HUES48 (cell line): ENCODE measurements at regions not wholly inside any gene's neighbourhood (a gene's known extent, or its start where the extent isn't known, plus 50 kb on each side); places are given as distances from the start of the nearest gene placed in this dataset.

Experiments
- H3K27ac ChIP-seq: one replicate; pipeline ENCODE4 v1.7.0; 2013; ENCODE audit warnings: low read depth, low read length, inconsistent platforms
- H3K27me3 ChIP-seq: 2 replicates; pipeline ENCODE4 v1.6.1; 2013; ENCODE audit warnings: mild to moderate bottlenecking, low read length; ENCODE audit not compliant: control insufficient read depth, insufficient read depth
- H3K36me3 ChIP-seq: 2 replicates; pipeline ENCODE4 v1.6.1; 2013; ENCODE audit warnings: low read length; ENCODE audit not compliant: control insufficient read depth, insufficient read depth
- H3K4me1 ChIP-seq: 2 replicates; pipeline ENCODE4 v1.6.1; 2013; ENCODE audit warnings: mild to moderate bottlenecking, low read length; ENCODE audit not compliant: control insufficient read depth, insufficient read depth
- H3K4me3 ChIP-seq: 2 replicates; pipeline ENCODE4 v1.5.1; 2013; ENCODE audit warnings: mild to moderate bottlenecking, low read depth, low read length
- H3K9ac ChIP-seq: 2 replicates; pipeline ENCODE4 v1.6.1; 2013; ENCODE audit warnings: mild to moderate bottlenecking, low read depth, low read length, moderate library complexity
- H3K9me3 ChIP-seq: 2 replicates; pipeline ENCODE4 v1.6.1; 2013; ENCODE audit warnings: low read length; ENCODE audit not compliant: control insufficient read depth, insufficient read depth

DNA sequence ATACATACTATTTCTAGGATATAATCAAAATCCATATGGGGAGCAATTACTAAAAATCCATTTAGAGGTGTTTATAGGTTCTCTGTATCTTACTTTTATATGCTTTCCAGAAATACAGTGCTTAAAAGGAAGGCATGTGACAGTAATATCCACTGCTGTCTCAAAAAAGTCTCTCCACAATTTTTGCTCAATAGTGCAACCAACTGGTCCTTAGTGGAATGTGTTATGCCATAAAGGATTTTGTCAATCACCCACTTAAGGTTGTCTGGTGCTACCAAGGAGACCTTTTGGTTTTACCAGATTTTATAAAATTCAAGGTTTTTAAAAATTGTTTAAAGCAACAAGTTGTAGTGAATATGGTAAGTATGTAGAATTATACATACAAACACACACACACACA is 328.5 kb upstream of the DSEL start:
- Histone ChIP-seq H3K9ac (no peak overlapping the region), H3K27ac (no peak overlapping the region), H3K9me3 (no peaks in the 10 kb centered on the region), H3K4me1 (no peaks in the 10 kb centered on the region), H3K4me3 (no peak overlapping the region), H3K27me3 (no peaks in the 10 kb centered on the region), H3K36me3 (no peaks in the 10 kb centered on the region)

DNA sequence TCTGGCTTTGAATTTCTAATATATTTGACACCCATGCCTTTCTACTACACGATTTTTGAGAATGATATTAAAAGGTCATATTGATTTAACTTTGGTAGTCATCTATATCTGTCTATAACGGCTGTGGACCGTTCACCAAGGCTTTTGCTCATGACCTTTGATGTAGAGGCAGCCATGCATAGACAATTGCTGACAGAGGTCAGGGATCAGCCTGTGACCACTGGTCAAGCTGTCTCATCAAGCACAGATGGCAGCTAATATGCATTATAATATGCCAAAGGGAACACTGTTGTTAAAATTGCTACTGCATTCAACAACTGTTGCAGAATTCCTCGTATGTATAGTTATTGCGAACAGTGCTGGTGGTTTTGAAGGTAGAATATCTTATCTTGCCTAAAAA is 323.9 kb upstream of the DSEL start:
- H3K9me3 ChIP-seq, result no peaks in the 10 kb centered on the region

DNA sequence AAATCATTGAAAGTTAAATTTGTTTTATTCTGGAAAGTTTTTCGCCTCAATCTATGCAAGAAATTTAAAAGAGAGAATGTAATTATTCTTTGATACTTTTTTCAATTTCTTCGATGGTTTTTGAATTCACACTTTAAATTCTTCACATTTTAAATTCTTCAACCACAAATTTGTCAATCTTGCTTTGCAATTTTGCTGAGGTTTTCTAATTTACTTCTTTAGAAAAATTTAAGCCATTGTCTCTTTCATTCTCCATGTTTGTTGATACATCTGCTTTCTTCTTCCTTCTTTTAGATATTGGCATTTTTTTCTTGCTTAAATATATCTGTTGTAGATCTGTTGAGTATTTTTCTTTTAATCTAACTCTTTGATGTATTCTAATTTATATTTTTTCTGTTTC is 301.9 kb upstream of the DSEL start:
- Histone ChIP-seq H3K36me3 (no peaks in the 10 kb centered on the region), H3K27me3 (no peaks in the 10 kb centered on the region), H3K9me3 (no peaks in the 10 kb centered on the region), H3K9ac (no peak overlapping the region), H3K4me3 (no peak overlapping the region), H3K4me1 (peaks cover 11% of the 10 kb centered on the region), H3K27ac (no peak overlapping the region)

More for the DNA sequence above, 323.9 kb upstream of the DSEL start:
- no peak overlapping the region for H3K27ac ChIP-seq
- no peak overlapping the region for H3K9ac ChIP-seq
- no peaks in the 10 kb centered on the region for H3K4me1 ChIP-seq
- H3K27me3 ChIP-seq, result no peaks in the 10 kb centered on the region
- no peak overlapping the region for H3K4me3 ChIP-seq
- no peaks in the 10 kb centered on the region for H3K36me3 ChIP-seq

DNA sequence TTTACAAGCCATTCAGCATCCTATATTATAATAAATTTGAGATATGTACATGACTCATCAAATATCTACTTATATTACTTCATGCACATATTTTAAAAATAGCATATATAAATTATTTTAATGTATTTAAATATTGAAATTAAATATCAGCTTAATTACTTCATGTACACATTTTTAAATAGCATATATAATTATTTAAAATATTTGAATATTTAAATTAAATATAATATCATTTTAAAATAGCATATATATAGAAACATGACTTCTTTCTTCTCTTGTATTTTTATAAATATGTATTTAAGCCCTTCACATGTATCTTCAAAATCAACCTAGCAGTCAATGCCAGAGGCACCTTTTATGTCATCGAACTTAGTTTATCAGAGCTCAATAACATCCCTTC is 298.8 kb upstream of the DSEL start:
- Histone ChIP-seq H3K36me3 (no peaks in the 10 kb centered on the region), H3K9me3 (no peaks in the 10 kb centered on the region), H3K27me3 (no peaks in the 10 kb centered on the region), H3K9ac (no peak overlapping the region), H3K4me3 (no peak overlapping the region), H3K4me1 (no peaks in the 10 kb centered on the region), H3K27ac (no peak overlapping the region)

DNA sequence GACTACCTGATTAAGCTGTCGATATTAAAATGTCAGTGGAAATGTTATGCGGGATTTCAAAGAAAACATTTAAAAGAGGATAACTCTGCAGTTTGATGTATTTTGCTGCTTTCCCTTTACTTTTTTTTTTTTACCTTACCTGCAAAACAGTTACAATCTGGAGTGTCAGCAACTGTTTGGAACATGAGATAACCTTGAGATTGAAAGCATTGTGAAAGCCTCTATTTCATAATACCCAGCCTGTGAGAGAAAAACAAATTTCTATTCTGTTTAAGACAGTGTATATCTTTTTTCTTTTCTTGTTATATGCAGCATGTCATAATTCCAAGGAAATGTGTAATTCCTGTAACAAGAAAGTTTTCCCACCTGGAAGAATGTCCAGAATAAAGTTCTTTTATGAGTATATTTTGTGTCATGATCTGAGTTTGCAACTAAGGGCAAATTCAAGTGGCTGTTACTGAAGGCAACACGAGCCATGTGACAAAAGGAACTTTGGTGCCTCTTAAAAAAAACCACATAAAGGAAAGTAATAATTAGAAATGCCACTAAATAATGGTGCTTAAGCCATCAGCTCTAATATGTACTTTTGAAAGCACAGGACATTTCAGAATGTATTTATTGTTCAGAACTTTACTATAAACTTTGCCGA is 297.0 kb upstream of the DSEL start:
- no peaks in the 10 kb centered on the region for H3K9me3 ChIP-seq
- no peak overlapping the region for H3K4me3 ChIP-seq
- H3K9ac ChIP-seq, result no peak overlapping the region
- no peaks in the 10 kb centered on the region for H3K27me3 ChIP-seq
- H3K36me3 ChIP-seq, result no peaks in the 10 kb centered on the region
- H3K4me1 ChIP-seq, result no peaks in the 10 kb centered on the region
- no peak overlapping the region for H3K27ac ChIP-seq

DNA sequence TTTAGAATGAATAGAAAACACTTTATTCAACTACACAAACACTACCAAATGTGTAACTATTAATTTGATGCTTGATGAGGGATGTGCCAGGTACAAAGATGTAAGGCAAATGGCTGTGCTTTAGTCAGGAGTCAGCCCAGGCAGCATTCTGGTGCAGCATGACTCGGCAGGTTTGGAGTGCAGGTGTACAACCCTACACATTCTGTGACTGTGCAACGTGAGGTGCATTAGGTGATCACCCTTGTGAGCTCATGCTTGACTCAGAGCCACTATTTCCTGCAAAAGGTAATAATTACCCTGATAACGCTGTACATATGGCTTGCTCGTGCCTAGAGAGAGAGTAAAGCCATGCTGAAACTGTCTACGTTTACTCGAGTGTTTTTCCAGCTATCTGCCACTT is 288.7 kb upstream of the DSEL start:
- H3K9me3 ChIP-seq, result peaks cover 14% of the 10 kb centered on the region
- H3K27me3 ChIP-seq, result no peaks in the 10 kb centered on the region
- no peaks in the 10 kb centered on the region for H3K36me3 ChIP-seq
- no peak overlapping the region for H3K4me3 ChIP-seq
- H3K9ac ChIP-seq, result no peak overlapping the region
- no peaks in the 10 kb centered on the region for H3K4me1 ChIP-seq
- H3K27ac ChIP-seq, result no peak overlapping the region

DNA sequence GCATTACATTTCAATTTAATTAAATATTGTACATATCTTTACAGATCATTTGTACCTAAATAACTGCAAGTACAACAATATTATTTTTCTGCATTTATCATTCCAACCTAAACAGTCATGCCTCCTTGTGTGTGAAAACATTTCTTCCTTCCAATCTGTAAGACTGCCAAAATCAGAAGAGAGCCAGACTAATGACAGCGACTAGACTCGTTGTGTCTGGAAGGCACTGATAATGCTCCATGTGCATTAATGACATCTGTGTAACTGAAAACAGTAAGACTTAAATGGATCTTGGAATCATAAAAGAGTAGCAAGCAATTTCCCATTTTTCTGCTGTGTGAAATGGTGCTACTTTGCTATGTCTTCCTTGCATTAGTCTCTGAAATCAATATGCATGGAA is 278.0 kb upstream of the DSEL start:
- no peaks in the 10 kb centered on the region for H3K36me3 ChIP-seq
- H3K9ac ChIP-seq, result no peak overlapping the region
- H3K27me3 ChIP-seq, result no peaks in the 10 kb centered on the region
- H3K27ac ChIP-seq, result no peak overlapping the region
- no peaks in the 10 kb centered on the region for H3K9me3 ChIP-seq
- no peak overlapping the region for H3K4me3 ChIP-seq
- H3K4me1 ChIP-seq, result no peaks in the 10 kb centered on the region

DNA sequence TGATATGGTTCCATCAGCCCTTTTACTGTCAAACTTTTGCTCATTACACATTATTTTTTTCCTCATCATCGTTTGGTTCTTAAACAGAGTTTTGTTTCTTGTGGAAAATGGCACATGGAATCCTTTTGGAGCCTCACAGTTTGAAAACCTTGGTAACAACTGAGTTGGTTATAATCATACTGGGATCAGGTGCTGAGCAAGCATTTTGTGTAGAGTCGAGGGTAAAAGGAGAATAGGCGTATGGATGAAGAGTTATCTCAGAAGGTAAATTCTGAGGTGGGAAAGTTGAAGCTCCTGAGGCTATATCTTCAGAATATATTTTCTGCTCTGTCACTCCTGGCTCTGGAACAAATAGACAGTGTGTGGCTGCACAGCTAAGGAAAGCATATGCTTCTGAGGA is 274.0 kb upstream of the DSEL start:
- Histone ChIP-seq H3K36me3 (no peaks in the 10 kb centered on the region), H3K9me3 (no peaks in the 10 kb centered on the region), H3K9ac (no peak overlapping the region), H3K4me1 (no peaks in the 10 kb centered on the region), H3K27ac (no peak overlapping the region), H3K4me3 (no peak overlapping the region), H3K27me3 (no peaks in the 10 kb centered on the region)

DNA sequence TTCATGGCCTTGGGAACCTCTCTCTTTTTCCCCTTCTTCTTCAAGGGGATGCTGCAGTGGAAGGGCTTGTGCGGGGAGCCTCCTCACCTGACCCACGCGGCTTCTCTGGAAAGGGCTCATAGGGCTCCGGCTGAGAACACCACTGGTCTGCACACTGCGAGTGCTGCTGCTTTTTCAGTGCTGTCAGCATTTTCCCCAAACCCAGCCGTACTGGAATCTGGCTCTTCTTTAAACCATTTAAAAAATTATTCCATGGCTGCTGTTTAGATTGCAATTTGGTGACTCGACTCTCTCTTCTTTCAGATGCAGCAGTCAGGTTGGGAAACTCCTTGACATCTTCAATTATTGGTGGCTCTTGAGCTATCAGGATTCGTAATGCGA is 272.6 kb upstream of the DSEL start:
- Histone ChIP-seq H3K9ac (no peak overlapping the region), H3K27me3 (no peaks in the 10 kb centered on the region), H3K36me3 (no peaks in the 10 kb centered on the region), H3K4me3 (no peak overlapping the region), H3K4me1 (no peaks in the 10 kb centered on the region), H3K9me3 (no peaks in the 10 kb centered on the region), H3K27ac (no peak overlapping the region)

DNA sequence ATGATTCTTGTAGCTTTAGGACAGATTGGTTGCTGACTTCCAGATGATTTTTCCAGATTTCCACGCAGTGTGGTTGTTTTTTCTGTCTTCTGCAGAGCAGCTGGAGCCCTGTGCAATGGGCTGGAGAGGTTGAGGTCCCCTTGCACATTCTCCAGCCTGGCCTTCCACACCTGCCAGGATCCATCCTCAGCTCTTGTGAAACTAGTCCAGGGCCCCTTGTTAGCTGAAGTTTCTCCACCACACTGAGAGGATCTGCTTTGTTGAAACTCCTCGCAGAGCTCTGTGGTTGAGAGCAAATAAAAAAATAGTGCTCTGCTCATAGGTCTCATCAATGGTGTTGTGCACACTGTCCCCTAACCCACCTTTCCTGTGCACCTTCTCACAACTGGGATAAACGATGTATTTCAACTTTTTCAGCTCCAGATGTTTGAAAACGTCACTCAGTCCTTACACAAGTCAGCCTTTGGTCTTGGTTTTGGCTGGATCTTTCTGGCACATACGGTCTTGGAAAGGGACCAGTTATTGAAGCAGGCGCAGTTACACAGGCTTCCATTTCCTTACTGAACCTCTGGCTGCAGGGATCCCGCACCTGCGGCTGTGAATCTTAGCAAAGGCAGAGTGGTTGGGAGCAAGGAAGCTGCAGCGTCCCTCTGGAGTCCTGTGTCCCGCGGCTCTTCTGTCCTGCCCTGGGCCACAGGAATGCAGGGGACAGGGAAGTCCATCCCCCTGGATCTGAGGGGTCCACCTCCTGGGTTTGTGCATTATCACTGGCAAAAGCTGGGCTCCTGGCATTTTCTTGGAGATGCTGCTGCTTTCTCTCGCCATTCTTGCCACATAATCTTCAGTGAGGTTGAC is 272.0 kb upstream of the DSEL start:
- no peaks in the 10 kb centered on the region for H3K4me1 ChIP-seq
- no peak overlapping the region for H3K9ac ChIP-seq
- H3K27me3 ChIP-seq, result no peaks in the 10 kb centered on the region
- H3K4me3 ChIP-seq, result no peak overlapping the region
- H3K27ac ChIP-seq, result no peak overlapping the region
- H3K9me3 ChIP-seq, result no peaks in the 10 kb centered on the region
- H3K36me3 ChIP-seq, result no peaks in the 10 kb centered on the region

DNA sequence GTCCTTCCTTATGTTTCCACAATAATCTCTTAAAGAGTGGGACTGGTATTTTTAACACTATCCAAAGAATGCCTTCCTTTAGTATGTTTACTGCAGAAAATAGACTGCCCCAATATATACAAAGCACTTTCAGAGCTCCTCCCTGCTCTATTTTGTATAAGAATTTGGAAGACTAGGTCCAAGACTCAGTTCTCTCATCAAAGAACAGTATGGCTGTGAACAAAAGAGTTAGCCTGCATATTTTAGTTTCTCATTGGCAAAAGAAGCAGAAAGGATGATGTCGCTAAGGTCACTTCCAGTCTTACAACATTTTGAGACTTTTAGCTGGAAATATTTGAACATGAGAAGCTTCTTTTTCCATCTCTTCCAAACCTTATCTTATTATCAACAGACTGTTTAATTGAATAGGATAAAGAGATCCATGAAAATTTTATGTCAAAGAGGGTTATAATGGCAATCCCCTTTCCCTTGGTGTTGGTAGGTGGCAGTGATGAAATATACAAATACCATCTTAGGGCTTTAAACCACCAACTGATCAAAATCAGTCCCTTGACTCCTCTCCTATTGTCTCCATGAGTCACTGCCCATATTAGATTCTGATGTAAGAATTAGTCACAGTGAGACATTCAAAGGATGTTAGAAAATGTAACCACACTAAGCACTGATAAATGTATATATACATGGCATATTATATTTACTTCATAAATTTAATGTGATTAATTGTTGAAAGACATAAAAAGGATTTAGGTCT is 266.9 kb upstream of the DSEL start:
- H3K36me3 ChIP-seq, result no peaks in the 10 kb centered on the region
- H3K9ac ChIP-seq, result no peak overlapping the region
- no peaks in the 10 kb centered on the region for H3K27me3 ChIP-seq
- no peak overlapping the region for H3K27ac ChIP-seq
- no peaks in the 10 kb centered on the region for H3K9me3 ChIP-seq
- H3K4me1 ChIP-seq, result peaks cover 7% of the 10 kb centered on the region; the same call in 1 of the 2 replicates
- H3K4me3 ChIP-seq, result no peak overlapping the region
